Esophagus squamous epithelium (tissue), 4 donors: ENCODE measurements at regions not wholly inside any gene's neighbourhood (a gene's known extent, or its start where the extent isn't known, plus 50 kb on each side); places are given as distances from the start of the nearest gene placed in this dataset.

Experiments
- POLR2A ChIP-seq, 4 donors: fragments of 450-650 bp; IDR thresholded peaks; one replicate each; pipeline ENCODE4 v1.6.1; 2017; ENCODE audit warnings: antibody characterized with exemption in 4 of 4, mild to moderate bottlenecking in 4 of 4, moderate library complexity in 3 of 4
- TF ChIP-seq, protein P1 (sequence below), 6 experiments: fragments of 450-650 bp in 4 of 6; fragments of 200-600 bp in 2 of 6; sonication (generic) in 2 of 6; IDR thresholded peaks; one replicate each; pipeline ENCODE4 v1.5.1; 2016 to 2019; ENCODE audit warnings: antibody characterized with exemption in 6 of 6, mild to moderate bottlenecking in 4 of 6, moderate library complexity in 4 of 6

DNA sequence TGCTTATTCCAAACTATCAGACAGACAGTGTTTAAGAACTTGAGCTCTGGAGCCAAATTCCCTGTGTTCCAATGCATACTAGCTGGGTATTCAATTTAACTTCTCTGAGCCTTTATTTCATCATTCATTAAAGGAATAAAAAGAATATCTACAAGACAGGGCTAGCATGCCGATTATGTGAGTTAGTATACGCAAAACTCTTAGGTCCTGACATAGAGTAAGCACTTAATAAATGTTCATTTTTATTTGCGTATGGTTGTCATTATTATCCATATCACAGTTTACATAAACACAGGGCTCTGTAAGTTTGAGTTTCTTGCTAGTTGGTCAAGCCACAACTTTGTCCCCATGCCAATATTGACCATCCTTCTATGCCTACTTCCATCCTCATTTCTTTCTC is 161.5 kb downstream of the NUAK1 start:
- TF ChIP-seq, protein P1, sequence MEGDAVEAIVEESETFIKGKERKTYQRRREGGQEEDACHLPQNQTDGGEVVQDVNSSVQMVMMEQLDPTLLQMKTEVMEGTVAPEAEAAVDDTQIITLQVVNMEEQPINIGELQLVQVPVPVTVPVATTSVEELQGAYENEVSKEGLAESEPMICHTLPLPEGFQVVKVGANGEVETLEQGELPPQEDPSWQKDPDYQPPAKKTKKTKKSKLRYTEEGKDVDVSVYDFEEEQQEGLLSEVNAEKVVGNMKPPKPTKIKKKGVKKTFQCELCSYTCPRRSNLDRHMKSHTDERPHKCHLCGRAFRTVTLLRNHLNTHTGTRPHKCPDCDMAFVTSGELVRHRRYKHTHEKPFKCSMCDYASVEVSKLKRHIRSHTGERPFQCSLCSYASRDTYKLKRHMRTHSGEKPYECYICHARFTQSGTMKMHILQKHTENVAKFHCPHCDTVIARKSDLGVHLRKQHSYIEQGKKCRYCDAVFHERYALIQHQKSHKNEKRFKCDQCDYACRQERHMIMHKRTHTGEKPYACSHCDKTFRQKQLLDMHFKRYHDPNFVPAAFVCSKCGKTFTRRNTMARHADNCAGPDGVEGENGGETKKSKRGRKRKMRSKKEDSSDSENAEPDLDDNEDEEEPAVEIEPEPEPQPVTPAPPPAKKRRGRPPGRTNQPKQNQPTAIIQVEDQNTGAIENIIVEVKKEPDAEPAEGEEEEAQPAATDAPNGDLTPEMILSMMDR (IDR thresholded peaks at IDR 0.05): no peak
- TF ChIP-seq POLR2A (IDR thresholded peaks at IDR 0.05): no peak
